Esophagus muscularis mucosa (tissue), 4 donors: ENCODE measurements at regions not wholly inside any gene's neighbourhood (a gene's known extent, or its start where the extent isn't known, plus 50 kb on each side); places are given as distances from the start of the nearest gene placed in this dataset.

Source experiments
- DNase-seq: peaks from one replicate; pipeline ENCODE4 v3.0.0-alpha.2; 2017; ENCODE audit errors: extremely low spot score
- H3K27ac ChIP-seq, 4 donors: fragments of 200-600 bp; sonication (generic); replicated peaks in 1 of 4; 1 replicate in 3 of 4; 2 replicates in 1 of 4; pipeline ENCODE4 v1.5.1; 2016 to 2019; ENCODE audit warnings: mild to moderate bottlenecking in 1 of 4
- H3K27me3 ChIP-seq, 4 donors: fragments of 200-600 bp; sonication (generic); one replicate each; pipeline versions ENCODE4 v1.5.1 to v1.6.0; 2016 to 2019
- H3K36me3 ChIP-seq, 4 donors: fragments of 200-600 bp; sonication (generic); one replicate each; pipeline ENCODE4 v1.5.1; 2016 to 2019
- H3K4me1 ChIP-seq, 4 donors: fragments of 200-600 bp; sonication (generic); one replicate each; pipeline ENCODE4 v1.5.1; 2016 to 2019
- H3K4me3 ChIP-seq, 4 donors: fragments of 200-600 bp; sonication (generic); 1 replicate in 2 of 4; 2 replicates in 2 of 4; pipeline ENCODE4 v1.5.1; 2016 to 2019; ENCODE audit warnings: mild to moderate bottlenecking in 4 of 4, moderate library complexity in 1 of 4
- H3K9me3 ChIP-seq, 4 donors: fragments of 200-600 bp; sonication (generic); 1 replicate in 3 of 4; 2 replicates in 1 of 4; pipeline ENCODE4 v1.5.1; 2016 to 2019
- CTCF ChIP-seq, 3 experiments: fragments of 200-600 bp in 2 of 3; fragments of 450-650 bp in 1 of 3; sonication (generic) in 2 of 3; IDR thresholded peaks; one replicate each; pipeline ENCODE4 v1.5.1; 2017 to 2019; ENCODE audit warnings: antibody characterized with exemption in 3 of 3, mild to moderate bottlenecking in 2 of 3, moderate library complexity in 1 of 3
- EP300 ChIP-seq: sonication (generic); formaldehyde crosslinking; IDR thresholded peaks from one replicate; pipeline ENCODE4 v1.6.1; 2017; ENCODE audit warnings: antibody characterized with exemption
- POLR2A ChIP-seq: fragments of 450-650 bp; IDR thresholded peaks from one replicate; pipeline ENCODE4 v1.6.1; 2017; ENCODE audit warnings: antibody characterized with exemption, moderate library complexity, mild to moderate bottlenecking, low read depth
- POLR2AphosphoS5 ChIP-seq, 2 donors: sonication (generic); formaldehyde crosslinking; IDR thresholded peaks; one replicate each; pipeline ENCODE4 v1.6.1; 2017; ENCODE audit warnings: antibody characterized with exemption in 2 of 2
- WGBS: methylation state at CpG from one replicate; pipeline ENCODE4 v1.1.5; 2018; 5-methylcytosine and 5-hydroxymethylcytosine counted together
- intact Hi-C: fragments of 100-400 bp; cut with DNase I; formaldehyde crosslinking; loops from one replicate; pipeline ENCODE4 v1.15.1; 2023

GRCh38 chr4:36427696-36428095 is 146.3 kb downstream of the DTHD1 start:
- H3K4me3 ChIP-seq = no peak overlapping the region
- H3K4me1 ChIP-seq = no peaks in the 10 kb centered on the region
- no peaks in the 10 kb centered on the region for H3K9me3 ChIP-seq
- intact Hi-C loops = no loop called here
- no peak for TF ChIP-seq EP300
- TF ChIP-seq POLR2A = no peak
- no peak for TF ChIP-seq CTCF (IDR thresholded peaks at IDR 0.05)
- no peak for TF ChIP-seq POLR2AphosphoS5 (IDR thresholded peaks at IDR 0.05)
- WGBS = 60% methylated on average over 1 of the region's 2 CpGs
- H3K36me3 ChIP-seq = no peaks in the 10 kb centered on the region
- no peaks in the 10 kb centered on the region for H3K27me3 ChIP-seq
- H3K27ac ChIP-seq = no peak overlapping the region
- no peak for DNase-seq

- no peaks in the 10 kb centered on the region for H3K27me3 ChIP-seq
- WGBS = 38% methylated on average over 2 of the region's 2 CpGs
- intact Hi-C loops = no loop called here
- H3K36me3 ChIP-seq = no peaks in the 10 kb centered on the region
- DNase-seq = no peak
- H3K27ac ChIP-seq = no peak overlapping the region
- H3K9me3 ChIP-seq = peaks cover 0 to 3% (median 0%) of the 10 kb centered on the region in 4 donors
- no peak overlapping the region for H3K4me3 ChIP-seq
- no peaks in the 10 kb centered on the region for H3K4me1 ChIP-seq
- TF ChIP-seq CTCF (IDR thresholded peaks at IDR 0.05) (no peak), POLR2AphosphoS5 (IDR thresholded peaks at IDR 0.05) (no peak), POLR2A (no peak), EP300 (no peak)
These were observed 151.2 kb downstream of the DTHD1 start for GRCh38 chr4:36432586-36432985.

GRCh38 chr4:36439556-36439955 is 158.1 kb downstream of the DTHD1 start:
- H3K27ac ChIP-seq = no peak overlapping the region
- DNase-seq = no peak
- H3K36me3 ChIP-seq = no peaks in the 10 kb centered on the region
- H3K4me3 ChIP-seq = no peak overlapping the region
- WGBS = 71% methylated on average over 3 of the region's 4 CpGs
- peaks cover 0 to 3% (median 0%) of the 10 kb centered on the region in 4 donors for H3K9me3 ChIP-seq
- H3K27me3 ChIP-seq = no peaks in the 10 kb centered on the region
- TF ChIP-seq EP300 (no peak), POLR2A (no peak), POLR2AphosphoS5 (IDR thresholded peaks at IDR 0.05) (no peak), CTCF (IDR thresholded peaks at IDR 0.05) (no peak)
- no peaks in the 10 kb centered on the region for H3K4me1 ChIP-seq
- intact Hi-C loops = no loop called here

DNA sequence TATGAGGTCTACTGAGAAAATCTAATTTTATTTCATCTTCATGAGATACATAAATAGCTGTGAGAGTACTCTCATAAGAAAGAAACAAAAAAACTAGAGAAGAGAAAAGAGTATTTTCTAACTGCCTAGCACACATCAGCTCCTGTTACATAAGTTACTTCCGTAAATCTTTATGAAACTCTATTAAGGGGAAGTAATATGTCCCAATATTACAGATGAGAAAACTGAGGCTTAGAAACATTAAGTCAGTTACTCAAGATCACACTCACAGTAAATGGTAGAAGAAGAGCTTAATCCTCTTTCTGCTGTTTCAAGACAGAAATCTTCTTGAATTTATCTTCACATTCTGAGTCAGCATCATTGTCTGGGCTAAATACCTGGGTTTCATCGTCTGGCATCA is 164.1 kb downstream of the DTHD1 start:
- Histone ChIP-seq H3K36me3 (no peaks in the 10 kb centered on the region), H3K4me1 (no peaks in the 10 kb centered on the region), H3K27ac (no peak overlapping the region), H3K4me3 (no peak overlapping the region), H3K9me3 (no peaks in the 10 kb centered on the region), H3K27me3 (no peaks in the 10 kb centered on the region)
- DNase-seq = no peak
- 91% methylated on average over 2 of the region's 2 CpGs for WGBS
- intact Hi-C loops = no loop called here
- TF ChIP-seq CTCF (IDR thresholded peaks at IDR 0.05) (no peak), EP300 (no peak), POLR2A (no peak), POLR2AphosphoS5 (IDR thresholded peaks at IDR 0.05) (no peak)

GRCh38 chr4:36446275-36446674 is 164.9 kb downstream of the DTHD1 start:
- Histone ChIP-seq H3K4me3 (no peak overlapping the region), H3K27me3 (no peaks in the 10 kb centered on the region), H3K9me3 (no peaks in the 10 kb centered on the region), H3K27ac (no peak overlapping the region), H3K36me3 (no peaks in the 10 kb centered on the region), H3K4me1 (no peaks in the 10 kb centered on the region)
- intact Hi-C loops = no loop called here
- no peak for TF ChIP-seq EP300
- TF ChIP-seq POLR2AphosphoS5 (IDR thresholded peaks at IDR 0.05) = no peak
- no peak for TF ChIP-seq POLR2A
- no peak for TF ChIP-seq CTCF (IDR thresholded peaks at IDR 0.05)
- DNase-seq = no peak
- 83% methylated on average over 3 of the region's 3 CpGs for WGBS
